HepG2 (cell line): ENCODE measurements at regions not wholly inside any gene's neighbourhood (a gene's known extent, or its start where the extent isn't known, plus 50 kb on each side); places are given as distances from the start of the nearest gene placed in this dataset.
A peak's percentile ranks its signal among the peaks of the same experiment; 100 is the strongest.

Experiments
- ATAC-seq: fragments of 200-7000 bp; cut with Tn5 transposase; 3 replicates; pipeline ENCODE4 v1.9.1; 2020; ENCODE audit warnings: mild to moderate bottlenecking, moderate library complexity
- BruUV-seq: library from RNA; stranded (reverse); fragments of 400-500 nt; replicated peaks from 2 replicates; lab custom pipeline; 2021; lab: Mats Ljungman, UMichigan
- CTCF ChIA-PET: fragments of 300-600 bp; formaldehyde crosslinking; extraction: SDS; loops from one replicate; lab custom pipeline; 2021; ENCODE audit warnings: low total read pairs, inconsistent platforms, low intra/inter-chr PET ratio; lab: Yijun Ruan, JAX
- POLR2A ChIA-PET: fragments of 350-600 bp; sonication (Branson Sonifier 250); formaldehyde crosslinking; loops from one replicate; lab custom pipeline; 2020; ENCODE audit warnings: antibody characterized with exemption, inconsistent platforms; lab: Yijun Ruan, JAX
- DNase-seq: peaks from one replicate; pipeline ENCODE4 v3.0.0-alpha.2; 2015; ENCODE audit warnings: low spot score
- FAIRE-seq: peaks from 3 replicates; lab custom pipeline; 2011; peaks lifted over from hg19 to GRCh38; lab: Jason Lieb, UNC
- H2AFZ ChIP-seq: one replicate; pipeline ENCODE4 v1.6.1; 2011; ENCODE audit warnings: low read length, inconsistent platforms
- H3K27ac ChIP-seq: fragments of 300-600 bp; 3 replicates; pipeline ENCODE4 v1.8.0; 2011; ENCODE audit warnings: mixed run types, mild to moderate bottlenecking, mixed read lengths, low read length, inconsistent platforms; ENCODE audit not compliant: insufficient read depth; ENCODE audit errors: extremely low read length
- H3K27me3 ChIP-seq, 2 experiments: fragments of 200-600 bp in 1 of 2; 2 replicates in 1 of 2; 3 replicates in 1 of 2; pipeline versions ENCODE4 v1.6.0 to v1.8.0; 2011; ENCODE audit warnings: low read length in 2 of 2, mild to moderate bottlenecking in 2 of 2, moderate library complexity in 2 of 2, inconsistent platforms in 1 of 2; ENCODE audit not compliant: insufficient read depth in 2 of 2, control insufficient read depth in 1 of 2
- H3K36me3 ChIP-seq, 2 experiments: fragments of 200-600 bp in 1 of 2; replicated peaks in 1 of 2; 2 replicates in 1 of 2; 3 replicates in 1 of 2; pipeline versions ENCODE4 v1.5.1 to v1.8.0; 2011; ENCODE audit warnings: low read length in 2 of 2, inconsistent platforms in 1 of 2; ENCODE audit not compliant: insufficient read depth in 2 of 2, control insufficient read depth in 1 of 2
- H3K4me1 ChIP-seq: 2 replicates; pipeline ENCODE4 v1.5.1; 2012; ENCODE audit warnings: low read length, inconsistent platforms; ENCODE audit not compliant: insufficient read depth
- H3K4me2 ChIP-seq: 2 replicates; pipeline ENCODE4 v1.6.0; 2011; ENCODE audit warnings: low read depth, low read length, inconsistent platforms
- H3K4me3 ChIP-seq, 3 experiments: fragments of 200-600 bp in 1 of 3; sonication (generic), shearing (Covaris generic) in 1 of 3; replicated peaks in 1 of 3; 2 replicates each; pipeline ENCODE4 v1.5.1; 2011 to 2016; ENCODE audit warnings: low read length in 3 of 3, inconsistent platforms in 2 of 3, low read depth in 2 of 3, mild to moderate bottlenecking in 2 of 3, control low read depth in 1 of 3, mixed read lengths in 1 of 3; ENCODE audit not compliant: insufficient read depth in 1 of 3
- H3K79me2 ChIP-seq: one replicate; pipeline ENCODE4 v1.6.1; 2011; ENCODE audit warnings: low read length, inconsistent platforms; ENCODE audit not compliant: insufficient read depth
- H3K9ac ChIP-seq: 2 replicates; pipeline ENCODE4 v1.6.0; 2011; ENCODE audit warnings: mild to moderate bottlenecking, low read depth, low read length, inconsistent platforms; ENCODE audit not compliant: insufficient read depth
- H3K9me3 ChIP-seq: 2 replicates; pipeline ENCODE4 v1.5.1; 2012; ENCODE audit warnings: mild to moderate bottlenecking, low read length
- H4K20me1 ChIP-seq: 2 replicates; pipeline ENCODE4 v1.6.0; 2011; ENCODE audit warnings: inconsistent platforms, mild to moderate bottlenecking, low read length, moderate library complexity; ENCODE audit not compliant: insufficient read depth
- AFF4 ChIP-seq: sonication (generic); formaldehyde crosslinking; IDR thresholded peaks from 2 replicates; pipeline ENCODE4 v1.4.0; 2020; ENCODE audit warnings: missing genetic modification reagents
- ATM ChIP-seq: fragments of 450-650 bp; IDR thresholded peaks from 2 replicates; pipeline ENCODE4 v1.7.1; 2017; ENCODE audit warnings: mild to moderate bottlenecking, borderline replicate concordance
- RBAK ChIP-seq: sonication (generic); formaldehyde crosslinking; IDR thresholded peaks from 2 replicates; pipeline ENCODE4 v1.5.1; 2020; ENCODE audit warnings: mild to moderate bottlenecking, missing genetic modification reagents
- RBFOX2 ChIP-seq: fragments of 200-400 bp; formaldehyde crosslinking; IDR thresholded peaks from 2 replicates; pipeline ENCODE4 v1.6.1; 2017; ENCODE audit warnings: low read depth, mild to moderate bottlenecking, low read length
- SMC3 ChIP-seq: IDR thresholded peaks from 2 replicates; pipeline ENCODE4 v1.6.1; 2011; ENCODE audit warnings: low read length, improper control_type of control experiment
- SOX5 ChIP-seq: IDR thresholded peaks from 2 replicates; pipeline ENCODE4 v1.6.1; 2016; ENCODE audit warnings: borderline replicate concordance
- SSRP1 ChIP-seq: IDR thresholded peaks from 2 replicates; pipeline ENCODE4 v1.6.1; 2016; ENCODE audit warnings: control low read depth
- STAG1 ChIP-seq: sonication (generic); formaldehyde crosslinking; IDR thresholded peaks from 2 replicates; pipeline ENCODE4 v1.4.0; 2020; ENCODE audit warnings: missing genetic modification reagents
- ZNF17 ChIP-seq: sonication (generic); formaldehyde crosslinking; IDR thresholded peaks from 2 replicates; pipeline ENCODE4 v1.5.0; 2020; ENCODE audit warnings: mild to moderate bottlenecking, missing genetic modification reagents
- ZNF501 ChIP-seq: sonication (generic); formaldehyde crosslinking; IDR thresholded peaks from 2 replicates; pipeline ENCODE4 v1.5.1; 2020; ENCODE audit warnings: mild to moderate bottlenecking, moderate library complexity, missing genetic modification reagents
- ZNF740 ChIP-seq: sonication (generic); formaldehyde crosslinking; IDR thresholded peaks from 2 replicates; pipeline ENCODE4 v1.4.0; 2020; ENCODE audit warnings: missing genetic modification reagents
- ZNF839 ChIP-seq: sonication (generic); formaldehyde crosslinking; IDR thresholded peaks from 2 replicates; pipeline ENCODE4 v1.4.0; 2020; ENCODE audit warnings: missing genetic modification reagents, mild to moderate bottlenecking, borderline replicate concordance
- WGBS: methylation state at CpG from one replicate; pipeline ENCODE4 v1.1.6; 2017; ENCODE audit warnings: low lambda C conversion rate; 5-methylcytosine and 5-hydroxymethylcytosine counted together
- in situ Hi-C: cut with HindIII; loops from 2 replicates; pipeline ENCODE4 v1.10.0; 2017; ENCODE audit warnings: low pct_unique_long_range_greater_than_20kb; ENCODE audit not compliant: extremely low pct_ligation_motif_present
- intact Hi-C: fragments of 100-400 bp; cut with micrococcal nuclease; formaldehyde crosslinking; loops from one replicate; pipeline ENCODE4 v1.10.0; 2022; ENCODE audit not compliant: unreplicated experiment
- TF ChIP-seq, protein P1 (sequence below): sonication (generic); formaldehyde crosslinking; IDR thresholded peaks from 2 replicates; pipeline ENCODE4 v1.5.0; 2020; ENCODE audit warnings: mild to moderate bottlenecking, missing genetic modification reagents, moderate library complexity

DNA sequence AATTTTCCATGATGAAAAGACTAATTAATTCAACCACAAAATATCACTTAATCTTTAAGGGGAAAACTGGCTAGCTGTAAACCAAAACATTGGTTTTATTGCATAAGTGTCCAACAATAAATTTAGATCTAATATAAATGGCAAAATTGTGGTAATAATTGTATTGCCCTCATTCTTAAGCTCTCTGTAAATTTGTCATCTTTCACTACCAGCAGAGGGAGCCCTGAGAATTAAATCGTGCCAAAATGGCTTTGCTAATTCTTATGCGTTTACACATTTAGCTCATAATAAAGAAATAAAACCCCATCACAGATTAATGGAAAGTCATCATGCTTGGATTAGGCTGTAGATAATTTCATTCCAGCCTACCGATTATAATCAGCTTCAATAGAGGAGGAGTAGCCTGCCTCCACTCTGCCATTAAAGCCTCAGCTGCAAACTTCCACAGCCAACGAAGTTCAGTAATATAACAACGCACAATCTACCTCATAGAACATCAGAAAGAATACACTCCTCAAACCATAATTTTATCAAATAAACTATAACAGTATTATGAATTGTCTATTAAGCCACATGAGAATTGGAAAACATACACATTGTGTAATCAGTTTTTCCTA is 70.0 kb upstream of the ATP5MC3 start:
- ChIA-PET POLR2A (no interaction called here), CTCF (interaction anchor here (3.2 kb wide), 1 partner anchor 846 kb away, joined by 18 read pairs; no protein-coding TSS in a partner anchor)
- no peaks in the 10 kb centered on the region for H3K79me2 ChIP-seq
- H3K27ac ChIP-seq, result no peak overlapping the region
- no peak overlapping the region for H2AFZ ChIP-seq
- FAIRE-seq (peak; percentile 12), ATAC-seq (no peak; the same call in 2 of the 3 replicates), DNase-seq (peak; percentile 36)
- H3K27me3 ChIP-seq, result no peaks in the 10 kb centered on the region
- no TSS peak for BruUV-seq
- in situ Hi-C loops (no loop called here), intact Hi-C loops (loop anchor here (1.0 to 2.0 kb wide), 3 partner anchors 31 to 846 kb away; no protein-coding TSS in a partner anchor)
- no peak overlapping the region for H3K4me2 ChIP-seq
- no peaks in the 10 kb centered on the region for H3K36me3 ChIP-seq
- no peaks in the 10 kb centered on the region for H4K20me1 ChIP-seq
- no peaks in the 10 kb centered on the region for H3K4me1 ChIP-seq
- WGBS, result 11% methylated on average over 5 of the region's 5 CpGs
- no peak overlapping the region for H3K9ac ChIP-seq
- no peaks in the 10 kb centered on the region for H3K9me3 ChIP-seq
- no peak overlapping the region for H3K4me3 ChIP-seq
- no peak for TF ChIP-seq ZNF839
- TF ChIP-seq ATM, result no peak
- no peak for TF ChIP-seq RBAK (CRISPR knock-in tag)
- TF ChIP-seq SSRP1, result no peak
- TF ChIP-seq ZNF17 (CRISPR knock-in tag), result no peak
- TF ChIP-seq, protein P1, sequence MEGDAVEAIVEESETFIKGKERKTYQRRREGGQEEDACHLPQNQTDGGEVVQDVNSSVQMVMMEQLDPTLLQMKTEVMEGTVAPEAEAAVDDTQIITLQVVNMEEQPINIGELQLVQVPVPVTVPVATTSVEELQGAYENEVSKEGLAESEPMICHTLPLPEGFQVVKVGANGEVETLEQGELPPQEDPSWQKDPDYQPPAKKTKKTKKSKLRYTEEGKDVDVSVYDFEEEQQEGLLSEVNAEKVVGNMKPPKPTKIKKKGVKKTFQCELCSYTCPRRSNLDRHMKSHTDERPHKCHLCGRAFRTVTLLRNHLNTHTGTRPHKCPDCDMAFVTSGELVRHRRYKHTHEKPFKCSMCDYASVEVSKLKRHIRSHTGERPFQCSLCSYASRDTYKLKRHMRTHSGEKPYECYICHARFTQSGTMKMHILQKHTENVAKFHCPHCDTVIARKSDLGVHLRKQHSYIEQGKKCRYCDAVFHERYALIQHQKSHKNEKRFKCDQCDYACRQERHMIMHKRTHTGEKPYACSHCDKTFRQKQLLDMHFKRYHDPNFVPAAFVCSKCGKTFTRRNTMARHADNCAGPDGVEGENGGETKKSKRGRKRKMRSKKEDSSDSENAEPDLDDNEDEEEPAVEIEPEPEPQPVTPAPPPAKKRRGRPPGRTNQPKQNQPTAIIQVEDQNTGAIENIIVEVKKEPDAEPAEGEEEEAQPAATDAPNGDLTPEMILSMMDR (CRISPR knock-in tag), result peak; percentile 60
- no peak for TF ChIP-seq SOX5 (CRISPR knock-in tag)
- TF ChIP-seq ZNF501 (CRISPR knock-in tag), result no peak
- peak; percentile 49; the same call in 1 of the 2 replicates for TF ChIP-seq SMC3
- peak; percentile 37; the same call in 1 of the 2 replicates for TF ChIP-seq STAG1 (CRISPR knock-in tag)
- TF ChIP-seq AFF4, result no peak
- TF ChIP-seq ZNF740 (CRISPR knock-in tag), result no peak
- TF ChIP-seq RBFOX2, result no peak
